Pancreas (tissue), 10 donors: ENCODE measurements at regions not wholly inside any gene's neighbourhood (a gene's known extent, or its start where the extent isn't known, plus 50 kb on each side); places are given as distances from the start of the nearest gene placed in this dataset.

ENCODE experiments used
- ATAC-seq, 4 donors: fragments of 200-7000 bp; cut with Tn5 transposase; one replicate each; pipeline versions ENCODE4 v1.8.0 to v1.9.1; 2020; ENCODE audit warnings: mild to moderate bottlenecking in 4 of 4, moderate library complexity in 4 of 4
- DNase-seq, 6 donors: peaks; one replicate each; pipeline ENCODE4 v3.0.0-alpha.2; 2020
- FAIRE-seq: peaks from 2 replicates; lab custom pipeline; 2012; peaks lifted over from hg19 to GRCh38; lab: Jason Lieb, UNC
- H3K27ac ChIP-seq, 4 donors: fragments of 200-600 bp; sonication (generic); 1 replicate in 3 of 4; 2 replicates in 1 of 4; pipeline versions ENCODE4 v1.5.0 to v1.8.0; 2020
- H3K27me3 ChIP-seq, 4 donors: fragments of 200-600 bp; one replicate each; pipeline ENCODE4 v1.8.0; 2021
- H3K36me3 ChIP-seq, 3 donors: fragments of 200-600 bp; sonication (generic) in 1 of 3; one replicate each; pipeline versions ENCODE4 v1.5.0 to v1.8.0; 2020 to 2021
- H3K4me1 ChIP-seq, 3 donors: fragments of 200-600 bp; one replicate each; pipeline ENCODE4 v1.8.0; 2021
- H3K4me3 ChIP-seq, 4 donors: fragments of 200-600 bp; sonication (generic) in 2 of 4; one replicate each; pipeline versions ENCODE4 v1.5.0 to v1.8.0; 2020 to 2021
- H3K9me3 ChIP-seq, 4 donors: fragments of 200-600 bp; one replicate each; pipeline ENCODE4 v1.8.0; 2021
- CTCF ChIP-seq, 4 donors: fragments of 200-600 bp; sonication (generic) in 3 of 4; IDR thresholded peaks; one replicate each; pipeline versions ENCODE4 v1.5.0 to v1.8.0; 2021; ENCODE audit warnings: antibody characterized with exemption in 4 of 4
- WGBS, 2 donors: extraction: QIAGEN DNeasy Blood & Tissue Kit; methylation state at CpG; one replicate each; pipeline ENCODE4 v1.1.7; 2013; 5-methylcytosine and 5-hydroxymethylcytosine counted together
- intact Hi-C, 3 donors: fragments of 100-400 bp; cut with DNase I; formaldehyde crosslinking; loops; one replicate each; pipeline versions ENCODE4 v1.11.1 to v1.14.2; 2022
- donor health status: healthy with polysubstance abuse.
- donor health status: DM: no; HTN: no; CAD: no; lungs with moderate emphysema.
- donor health status: DM: no; HTN: no; CAD: no.
- donor health status: control.
- donor health status: control.
- donor health status: Bipolar disorder and iron deficiency.
- donor health status: DM: yes; HTN: yes; CAD: no.
- donor health status: DM: no; HTN: no; CAD: no.
- donor health status: DM: no; HTN: no; CAD: no.
- donor health status: DM: yes; HTN: yes; CAD: no.

GRCh38 chr18:71001597-71001996 lies 712.8 kb downstream of the SOCS6 start:
- Histone ChIP-seq H3K36me3 (no peaks in the 10 kb centered on the region), H3K4me3 (no peak overlapping the region), H3K27me3 (no peaks in the 10 kb centered on the region), H3K4me1 (no peaks in the 10 kb centered on the region), H3K9me3 (no peaks in the 10 kb centered on the region), H3K27ac (no peak overlapping the region)
- WGBS, 2 donors, result 43 to 45% methylated on average over 2 of the region's 2 CpGs
- intact Hi-C loops, result no loop called here
- ATAC-seq (no peak), DNase-seq (no peak), FAIRE-seq (no peak)
- no peak for TF ChIP-seq CTCF (IDR thresholded peaks at IDR 0.05)

- Histone ChIP-seq H3K9me3 (no peaks in the 10 kb centered on the region), H3K4me3 (no peak overlapping the region), H3K27ac (no peak overlapping the region), H3K4me1 (no peaks in the 10 kb centered on the region), H3K36me3 (no peaks in the 10 kb centered on the region), H3K27me3 (no peaks in the 10 kb centered on the region)
- DNase-seq (no peak), ATAC-seq (no peak), FAIRE-seq (no peak)
- 52 to 63% methylated on average over 5 of the region's 5 CpGs for WGBS, 2 donors
- no peak for TF ChIP-seq CTCF (IDR thresholded peaks at IDR 0.05)
- intact Hi-C loops, result no loop called here
These were observed 709.6 kb downstream of the SOCS6 start for GRCh38 chr18:70998490-70998889.

GRCh38 chr18:70994116-70994515 lies 705.3 kb downstream of the SOCS6 start:
- Histone ChIP-seq H3K27ac (no peak overlapping the region), H3K4me1 (no peaks in the 10 kb centered on the region), H3K36me3 (no peaks in the 10 kb centered on the region), H3K27me3 (no peaks in the 10 kb centered on the region), H3K4me3 (no peak overlapping the region), H3K9me3 (no peaks in the 10 kb centered on the region)
- 42 to 53% methylated on average over 3 of the region's 3 CpGs for WGBS, 2 donors
- intact Hi-C loops, result no loop called here
- TF ChIP-seq CTCF (IDR thresholded peaks at IDR 0.05), result no peak
- no peak for ATAC-seq
- no peak for FAIRE-seq
- no peak for DNase-seq

GRCh38 chr18:70991577-70991976 lies 702.7 kb downstream of the SOCS6 start:
- intact Hi-C loops, result no loop called here
- Histone ChIP-seq H3K4me3 (no peak overlapping the region), H3K4me1 (no peaks in the 10 kb centered on the region), H3K36me3 (no peaks in the 10 kb centered on the region), H3K27me3 (no peaks in the 10 kb centered on the region), H3K9me3 (no peaks in the 10 kb centered on the region), H3K27ac (no peak overlapping the region)
- FAIRE-seq (no peak), ATAC-seq (no peak), DNase-seq (no peak)
- TF ChIP-seq CTCF (IDR thresholded peaks at IDR 0.05), result no peak

- intact Hi-C loops, result loop anchor here in 1 of 3 donors (10.0 kb wide), 1 partner anchor 59 kb away; no protein-coding TSS in a partner anchor
- ATAC-seq (no peak), FAIRE-seq (no peak), DNase-seq (no peak)
- Histone ChIP-seq H3K4me1 (no peaks in the 10 kb centered on the region), H3K9me3 (no peaks in the 10 kb centered on the region), H3K27me3 (no peaks in the 10 kb centered on the region), H3K4me3 (no peak overlapping the region), H3K36me3 (no peaks in the 10 kb centered on the region), H3K27ac (no peak overlapping the region)
- TF ChIP-seq CTCF (IDR thresholded peaks at IDR 0.05), result no peak
- 74 to 96% methylated on average over 1 of the region's 1 CpG for WGBS, 2 donors
These were observed 697.1 kb downstream of the SOCS6 start for GRCh38 chr18:70985948-70986347.
